ENCODE measurements at regions not wholly inside any gene's neighbourhood (a gene's known extent, or its start where the extent isn't known, plus 50 kb on each side); places are given as distances from the start of the nearest gene placed in this dataset.

DNA sequence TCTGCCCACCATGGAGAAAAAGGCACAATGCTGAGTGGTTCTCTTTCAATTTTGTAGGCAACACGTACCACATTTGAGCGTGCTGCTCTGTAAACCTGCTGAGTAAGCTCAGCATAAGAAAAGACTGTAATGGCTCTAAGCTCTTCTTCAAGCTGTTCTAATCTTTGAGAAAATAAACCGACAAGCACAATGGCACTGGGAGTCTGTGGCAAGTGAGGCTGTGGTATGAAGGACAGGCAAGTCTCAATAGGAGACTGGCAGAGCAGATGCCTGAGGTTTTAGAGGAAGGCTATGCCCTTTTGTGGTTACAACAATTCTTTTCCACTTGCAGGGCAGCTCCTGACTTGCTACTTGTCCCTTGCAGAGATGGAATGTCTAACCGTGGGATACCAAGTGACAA lies 136.7 kb upstream of the EXOC2 start:
- Histone ChIP-seq H4K20me1 (ENCODE audit: insufficient read depth) (no peaks in the 10 kb centered on the region), H2AFZ (ENCODE audit: low read depth, low read length, poor library complexity, severe bottlenecking) (no peak overlapping the region), H3K9me2 (ENCODE audit: insufficient read depth) (no peaks in the 10 kb centered on the region), H3K79me2 (ENCODE audit: insufficient read depth, low read length) (no peaks in the 10 kb centered on the region), H3K4me2 (ENCODE audit: low read length) (no peak overlapping the region), H3K36me3 (ENCODE audit: control insufficient read depth in 1 of 2, insufficient read depth in 2 of 2, low read length in 2 of 2) (no peaks in the 10 kb centered on the region), H3K27me3 (ENCODE audit: insufficient read depth, low read length) (no peaks in the 10 kb centered on the region), H3K9me3 (ENCODE audit: control insufficient read depth in 1 of 2, insufficient read depth in 1 of 2, low read depth in 1 of 2, low read length in 2 of 2) (no peaks in the 10 kb centered on the region), H3K4me1 (ENCODE audit: control insufficient read depth in 1 of 2, insufficient read depth in 2 of 2, low read length in 2 of 2) (peaks cover 0 to 3% of the 10 kb centered on the region in 2 experiments; a peak in 1 of 4 replicates), H3K9ac (ENCODE audit: low read length) (no peak overlapping the region), H3K4me3 (replicated peaks in 1 of 2; ENCODE audit: low read depth in 1 of 2, low read length in 2 of 2) (no peak overlapping the region), H3K27ac (ENCODE audit: low read depth, low read length) (no peak overlapping the region)
- intact Hi-C loops (cut with micrococcal nuclease), result no loop called here
- no peak for DNase-seq (ENCODE audit: low read depth, low spot score)
- ChIA-PET POLR2A (no interaction called here), RAD21 (ENCODE audit: low non-redundant PET in 1 of 2, low total read pairs in 2 of 2, uncharacterized antibody in 2 of 2, unreplicated experiment in 2 of 2) (no interaction called here), CTCF (interaction anchor here (1.1 kb wide), 1 partner anchor 15 kb away, joined by 3 read pairs; no protein-coding TSS in a partner anchor)
- ATAC-seq, result no peak
- TF ChIP-seq CEBPB (IDR thresholded peaks at IDR 0.05; ENCODE audit: low read depth), result no peak
- no peak for TF ChIP-seq ZFX (IDR thresholded peaks at IDR 0.05)
- no peak for TF ChIP-seq POLR2AphosphoS5 (IDR thresholded peaks at IDR 0.05; ENCODE audit: low read depth, low read length)
- TF ChIP-seq EZH2phosphoT487 (IDR thresholded peaks at IDR 0.05; ENCODE audit: borderline replicate concordance), result no peak
- no peak for TF ChIP-seq SP1 (IDR thresholded peaks at IDR 0.05; ENCODE audit: low read depth)
- TF ChIP-seq POLR2A (IDR thresholded peaks at IDR 0.05; ENCODE audit: borderline replicate concordance, extremely low read depth, insufficient read depth, insufficient read length), result no peak
- no peak for TF ChIP-seq SRF (IDR thresholded peaks at IDR 0.05; ENCODE audit: low read depth)
- no peak for TF ChIP-seq JUND (IDR thresholded peaks at IDR 0.05)
- no peak for TF ChIP-seq EZH2 (IDR thresholded peaks at IDR 0.05)
- TF ChIP-seq EGR1 (IDR thresholded peaks at IDR 0.05; ENCODE audit: low read depth), result no peak
- TF ChIP-seq, protein P1, sequence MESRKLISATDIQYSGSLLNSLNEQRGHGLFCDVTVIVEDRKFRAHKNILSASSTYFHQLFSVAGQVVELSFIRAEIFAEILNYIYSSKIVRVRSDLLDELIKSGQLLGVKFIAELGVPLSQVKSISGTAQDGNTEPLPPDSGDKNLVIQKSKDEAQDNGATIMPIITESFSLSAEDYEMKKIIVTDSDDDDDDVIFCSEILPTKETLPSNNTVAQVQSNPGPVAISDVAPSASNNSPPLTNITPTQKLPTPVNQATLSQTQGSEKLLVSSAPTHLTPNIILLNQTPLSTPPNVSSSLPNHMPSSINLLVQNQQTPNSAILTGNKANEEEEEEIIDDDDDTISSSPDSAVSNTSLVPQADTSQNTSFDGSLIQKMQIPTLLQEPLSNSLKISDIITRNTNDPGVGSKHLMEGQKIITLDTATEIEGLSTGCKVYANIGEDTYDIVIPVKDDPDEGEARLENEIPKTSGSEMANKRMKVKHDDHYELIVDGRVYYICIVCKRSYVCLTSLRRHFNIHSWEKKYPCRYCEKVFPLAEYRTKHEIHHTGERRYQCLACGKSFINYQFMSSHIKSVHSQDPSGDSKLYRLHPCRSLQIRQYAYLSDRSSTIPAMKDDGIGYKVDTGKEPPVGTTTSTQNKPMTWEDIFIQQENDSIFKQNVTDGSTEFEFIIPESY (IDR thresholded peaks at IDR 0.05; ENCODE audit: extremely low read depth, insufficient replicate concordance, low read length), result no peak
- no peak for TF ChIP-seq SIN3A (IDR thresholded peaks at IDR 0.05; ENCODE audit: low read depth)
- TF ChIP-seq YY1 (IDR thresholded peaks at IDR 0.05; ENCODE audit: extremely low read depth, insufficient replicate concordance, low read depth, low read length), result no peak
- TF ChIP-seq FOSL1 (IDR thresholded peaks at IDR 0.05; ENCODE audit: low read depth), result no peak
- no peak for TF ChIP-seq ZNF274 (IDR thresholded peaks at IDR 0.05; ENCODE audit: low read depth, low read length)
- TF ChIP-seq, protein P2, sequence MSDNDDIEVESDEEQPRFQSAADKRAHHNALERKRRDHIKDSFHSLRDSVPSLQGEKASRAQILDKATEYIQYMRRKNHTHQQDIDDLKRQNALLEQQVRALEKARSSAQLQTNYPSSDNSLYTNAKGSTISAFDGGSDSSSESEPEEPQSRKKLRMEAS (IDR thresholded peaks at IDR 0.05), result no peak
- TF ChIP-seq, protein P3, sequence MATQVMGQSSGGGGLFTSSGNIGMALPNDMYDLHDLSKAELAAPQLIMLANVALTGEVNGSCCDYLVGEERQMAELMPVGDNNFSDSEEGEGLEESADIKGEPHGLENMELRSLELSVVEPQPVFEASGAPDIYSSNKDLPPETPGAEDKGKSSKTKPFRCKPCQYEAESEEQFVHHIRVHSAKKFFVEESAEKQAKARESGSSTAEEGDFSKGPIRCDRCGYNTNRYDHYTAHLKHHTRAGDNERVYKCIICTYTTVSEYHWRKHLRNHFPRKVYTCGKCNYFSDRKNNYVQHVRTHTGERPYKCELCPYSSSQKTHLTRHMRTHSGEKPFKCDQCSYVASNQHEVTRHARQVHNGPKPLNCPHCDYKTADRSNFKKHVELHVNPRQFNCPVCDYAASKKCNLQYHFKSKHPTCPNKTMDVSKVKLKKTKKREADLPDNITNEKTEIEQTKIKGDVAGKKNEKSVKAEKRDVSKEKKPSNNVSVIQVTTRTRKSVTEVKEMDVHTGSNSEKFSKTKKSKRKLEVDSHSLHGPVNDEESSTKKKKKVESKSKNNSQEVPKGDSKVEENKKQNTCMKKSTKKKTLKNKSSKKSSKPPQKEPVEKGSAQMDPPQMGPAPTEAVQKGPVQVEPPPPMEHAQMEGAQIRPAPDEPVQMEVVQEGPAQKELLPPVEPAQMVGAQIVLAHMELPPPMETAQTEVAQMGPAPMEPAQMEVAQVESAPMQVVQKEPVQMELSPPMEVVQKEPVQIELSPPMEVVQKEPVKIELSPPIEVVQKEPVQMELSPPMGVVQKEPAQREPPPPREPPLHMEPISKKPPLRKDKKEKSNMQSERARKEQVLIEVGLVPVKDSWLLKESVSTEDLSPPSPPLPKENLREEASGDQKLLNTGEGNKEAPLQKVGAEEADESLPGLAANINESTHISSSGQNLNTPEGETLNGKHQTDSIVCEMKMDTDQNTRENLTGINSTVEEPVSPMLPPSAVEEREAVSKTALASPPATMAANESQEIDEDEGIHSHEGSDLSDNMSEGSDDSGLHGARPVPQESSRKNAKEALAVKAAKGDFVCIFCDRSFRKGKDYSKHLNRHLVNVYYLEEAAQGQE (IDR thresholded peaks at IDR 0.05; ENCODE audit: low read depth), result no peak
- no TSS peak for BruUV-seq (replicated peaks)
